HUES6 (cell line): ENCODE measurements at regions not wholly inside any gene's neighbourhood (a gene's known extent, or its start where the extent isn't known, plus 50 kb on each side); places are given as distances from the start of the nearest gene placed in this dataset.

Experiments
- H3K27ac ChIP-seq: 2 replicates; pipeline ENCODE4 v1.7.0; 2013; ENCODE audit warnings: low read depth, mild to moderate bottlenecking, low read length, inconsistent platforms
- H3K27me3 ChIP-seq: 2 replicates; pipeline ENCODE4 v1.6.1; 2013; ENCODE audit warnings: low read length; ENCODE audit not compliant: control insufficient read depth, insufficient read depth
- H3K36me3 ChIP-seq: 2 replicates; pipeline ENCODE4 v1.6.1; 2013; ENCODE audit warnings: low read length; ENCODE audit not compliant: control insufficient read depth, insufficient read depth
- H3K4me1 ChIP-seq: 2 replicates; pipeline ENCODE4 v1.6.1; 2013; ENCODE audit warnings: low read length; ENCODE audit not compliant: control insufficient read depth, insufficient read depth
- H3K4me3 ChIP-seq: 2 replicates; pipeline ENCODE4 v1.5.1; 2013; ENCODE audit warnings: low read depth, low read length
- H3K9ac ChIP-seq: one replicate; pipeline ENCODE4 v1.6.1; 2013; ENCODE audit warnings: mild to moderate bottlenecking, low read length
- H3K9me3 ChIP-seq: 2 replicates; pipeline ENCODE4 v1.6.1; 2013; ENCODE audit warnings: low read depth, low read length; ENCODE audit not compliant: control insufficient read depth, insufficient read depth

DNA sequence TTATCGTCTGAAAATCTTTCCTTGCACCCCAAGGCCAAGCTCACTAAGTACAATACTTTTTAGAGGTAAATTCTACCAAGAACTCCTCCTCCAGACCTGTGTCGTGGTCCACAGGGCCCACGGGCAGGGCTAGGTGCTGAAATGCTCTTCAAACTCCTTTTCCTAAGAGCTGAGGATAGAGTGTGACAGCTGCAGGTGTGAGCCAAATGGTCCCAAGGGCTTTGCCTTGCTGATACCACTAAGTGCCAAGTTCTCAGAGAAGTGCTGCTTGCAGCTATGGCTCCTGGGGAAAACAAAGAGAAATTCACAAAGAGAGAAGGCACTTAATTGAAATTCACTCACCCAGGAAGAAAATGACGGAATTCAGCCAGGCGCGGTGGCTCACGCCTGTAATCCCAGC lies 868.9 kb upstream of the AUTS2 start:
- no peaks in the 10 kb centered on the region for H3K4me1 ChIP-seq

DNA sequence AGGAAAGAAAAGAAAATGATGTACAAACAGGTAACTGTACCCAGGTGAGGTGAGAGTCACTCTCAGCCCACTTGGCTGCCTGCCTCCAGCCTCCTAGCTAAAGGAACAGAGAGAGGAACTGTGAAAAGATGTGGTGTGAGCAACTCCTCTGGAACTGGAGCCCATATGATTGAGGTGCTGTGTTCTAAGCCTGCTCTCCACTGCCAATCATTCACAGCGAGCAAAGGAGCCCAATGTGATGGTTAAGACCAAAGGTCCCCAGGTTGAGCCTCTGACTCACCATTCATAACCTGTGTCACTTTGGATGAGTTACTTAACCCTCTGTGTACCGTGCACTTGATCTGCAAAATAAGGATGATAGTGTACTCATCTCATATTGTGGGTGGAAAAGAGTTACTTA lies 868.1 kb upstream of the AUTS2 start:
- no peaks in the 10 kb centered on the region for H3K4me1 ChIP-seq
- no peak overlapping the region for H3K27ac ChIP-seq
- no peaks in the 10 kb centered on the region for H3K36me3 ChIP-seq
- H3K9me3 ChIP-seq = no peaks in the 10 kb centered on the region
- H3K27me3 ChIP-seq = no peaks in the 10 kb centered on the region
- no peak overlapping the region for H3K9ac ChIP-seq
- H3K4me3 ChIP-seq = no peak overlapping the region

More for the DNA sequence above, 868.9 kb upstream of the AUTS2 start:
- Histone ChIP-seq H3K9ac (no peak overlapping the region), H3K9me3 (no peaks in the 10 kb centered on the region), H3K27ac (no peak overlapping the region), H3K36me3 (no peaks in the 10 kb centered on the region), H3K4me3 (no peak overlapping the region), H3K27me3 (no peaks in the 10 kb centered on the region)

DNA sequence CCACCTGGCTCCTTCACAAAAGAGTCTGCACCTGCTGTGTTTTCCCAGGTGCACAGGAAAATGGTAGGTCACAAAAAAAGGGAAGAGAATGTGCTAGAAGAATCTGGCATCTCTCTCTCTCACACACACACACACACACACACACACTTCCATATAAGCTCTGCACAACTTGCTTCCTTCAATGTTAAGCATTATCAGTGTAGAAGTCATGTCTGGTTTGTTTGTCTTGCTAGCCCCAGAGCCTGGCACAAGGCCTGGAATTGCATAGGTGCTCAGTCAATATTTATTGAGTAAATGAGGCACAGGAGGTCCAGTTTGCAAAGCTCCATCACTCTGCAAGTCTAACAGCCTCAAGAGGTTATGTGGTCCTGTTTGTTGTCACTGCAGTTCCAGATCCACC lies 867.3 kb upstream of the AUTS2 start:
- Histone ChIP-seq H3K27ac (no peak overlapping the region), H3K4me1 (no peaks in the 10 kb centered on the region), H3K9ac (no peak overlapping the region), H3K9me3 (peaks cover 4% of the 10 kb centered on the region; the same call in 1 of the 2 replicates), H3K4me3 (no peak overlapping the region), H3K36me3 (no peaks in the 10 kb centered on the region), H3K27me3 (no peaks in the 10 kb centered on the region)

DNA sequence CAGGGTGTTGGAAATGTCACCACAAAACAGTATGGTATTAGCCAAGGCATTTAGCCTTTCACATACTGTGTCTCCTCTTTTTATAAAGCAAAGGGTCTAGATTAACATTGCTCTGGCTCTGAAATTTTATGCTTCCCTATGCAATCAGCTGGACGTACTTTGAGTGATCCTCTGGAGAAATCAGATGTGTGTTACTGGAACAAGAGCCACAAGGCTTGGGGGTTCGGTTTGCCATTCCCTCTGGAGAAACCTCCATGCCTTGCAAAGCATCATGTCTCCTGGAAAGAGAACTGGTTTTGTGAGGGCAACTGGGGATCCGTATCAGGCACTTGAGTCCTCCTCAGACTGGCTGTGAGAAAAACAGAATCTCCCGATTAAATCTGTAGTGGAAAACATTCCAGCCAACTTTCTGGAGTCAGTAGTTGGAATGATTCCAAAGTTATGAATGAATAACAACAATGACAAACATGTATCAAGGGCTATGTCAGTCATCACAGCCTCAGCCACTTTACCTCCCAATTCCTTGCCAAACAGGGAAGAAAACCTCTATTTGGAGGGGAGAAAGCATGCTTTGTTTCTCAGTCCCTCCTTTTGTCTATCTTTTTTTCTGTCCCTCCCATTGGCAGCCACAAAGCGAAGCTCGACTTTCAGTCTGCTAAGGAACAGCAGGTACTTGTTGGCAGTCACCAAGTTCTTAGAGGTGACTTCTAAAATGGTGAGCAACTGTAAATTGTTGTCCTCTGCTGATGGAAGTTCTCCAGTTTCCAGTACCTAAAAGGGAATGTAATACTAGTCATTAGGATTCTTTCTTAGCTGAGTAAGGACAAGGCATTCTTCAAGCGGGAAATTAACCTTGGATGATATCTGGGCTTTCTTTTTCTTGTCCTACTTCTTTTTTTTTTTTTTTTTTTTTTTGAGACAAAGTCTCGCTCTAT lies 864.8 kb upstream of the AUTS2 start:
- H3K27ac ChIP-seq = no peak overlapping the region
- H3K27me3 ChIP-seq = no peaks in the 10 kb centered on the region
- H3K36me3 ChIP-seq = no peaks in the 10 kb centered on the region
- no peak overlapping the region for H3K4me3 ChIP-seq
- H3K4me1 ChIP-seq = no peaks in the 10 kb centered on the region
- peaks cover 4% of the 10 kb centered on the region; the same call in 1 of the 2 replicates for H3K9me3 ChIP-seq
- H3K9ac ChIP-seq = no peak overlapping the region

DNA sequence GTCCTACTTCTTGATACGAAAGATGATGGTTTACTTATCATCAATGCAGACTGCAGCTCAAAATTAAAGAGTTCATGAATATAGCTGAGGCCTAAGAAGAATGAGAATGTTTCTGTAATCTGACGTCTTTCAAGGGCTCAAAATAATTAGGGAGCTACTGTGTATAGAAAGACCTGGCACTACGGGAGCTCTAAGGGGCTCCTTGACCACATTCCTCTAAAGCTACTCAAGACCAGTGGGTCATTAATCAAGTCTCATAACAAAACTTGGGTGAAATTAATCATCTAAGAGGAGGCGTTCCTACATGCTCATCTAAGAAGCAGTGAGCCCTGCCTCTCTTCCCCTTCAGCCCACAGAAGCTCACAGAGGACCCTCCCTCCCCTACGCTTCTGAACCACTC lies 863.8 kb upstream of the AUTS2 start:
- Histone ChIP-seq H3K27ac (no peak overlapping the region), H3K4me3 (no peak overlapping the region), H3K9me3 (peaks cover 4% of the 10 kb centered on the region; the same call in 1 of the 2 replicates), H3K9ac (no peak overlapping the region), H3K4me1 (no peaks in the 10 kb centered on the region), H3K36me3 (no peaks in the 10 kb centered on the region), H3K27me3 (no peaks in the 10 kb centered on the region)

DNA sequence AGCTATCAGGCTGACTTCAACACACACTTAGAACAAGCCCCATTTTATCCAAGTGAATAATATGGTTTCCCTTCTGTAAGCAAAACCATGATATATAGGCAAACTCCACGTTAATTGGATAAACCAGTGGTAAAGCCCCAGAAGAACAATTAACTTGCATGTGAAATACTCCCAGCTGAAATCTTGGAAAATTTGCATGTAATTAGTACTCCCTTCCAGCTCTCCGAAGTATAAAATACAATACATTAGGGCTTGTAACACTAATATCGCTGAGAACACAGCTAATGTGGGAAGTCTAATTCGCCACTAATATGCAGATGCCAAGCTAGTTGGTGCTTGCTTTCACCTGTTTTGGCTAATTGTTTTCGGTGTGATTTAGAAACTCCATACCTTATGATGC lies 859.0 kb upstream of the AUTS2 start:
- H3K27me3 ChIP-seq = no peaks in the 10 kb centered on the region
- H3K4me1 ChIP-seq = peaks cover 4% of the 10 kb centered on the region; the same call in 1 of the 2 replicates
- H3K9me3 ChIP-seq = peaks cover 4% of the 10 kb centered on the region; the same call in 1 of the 2 replicates
- no peak overlapping the region for H3K4me3 ChIP-seq
- no peak overlapping the region for H3K27ac ChIP-seq
- H3K36me3 ChIP-seq = no peaks in the 10 kb centered on the region
- no peak overlapping the region for H3K9ac ChIP-seq

DNA sequence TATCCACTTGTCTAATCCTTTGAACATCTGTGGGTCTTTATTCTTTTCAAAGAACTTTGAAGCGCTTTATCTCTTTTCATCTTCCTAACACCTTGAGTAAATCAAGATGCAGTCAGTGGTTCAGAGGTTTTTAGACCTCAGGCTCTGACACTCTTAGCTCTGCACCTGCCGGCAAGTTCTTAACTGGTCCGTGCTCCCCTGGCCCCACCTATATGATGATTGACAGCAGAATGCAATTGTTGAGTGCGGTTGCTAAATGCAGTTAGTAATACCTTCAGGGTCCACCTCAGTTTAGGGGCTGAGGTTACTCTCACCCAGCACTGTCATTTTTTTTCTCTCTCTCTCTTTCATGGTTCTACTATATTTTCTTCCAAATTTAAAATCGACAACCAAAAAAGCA lies 854.2 kb upstream of the AUTS2 start:
- H3K9me3 ChIP-seq = no peaks in the 10 kb centered on the region
- H3K27me3 ChIP-seq = no peaks in the 10 kb centered on the region
- H3K4me3 ChIP-seq = no peak overlapping the region
- H3K4me1 ChIP-seq = peaks cover 4% of the 10 kb centered on the region; the same call in 1 of the 2 replicates
- no peak overlapping the region for H3K27ac ChIP-seq
- H3K36me3 ChIP-seq = no peaks in the 10 kb centered on the region
- no peak overlapping the region for H3K9ac ChIP-seq

DNA sequence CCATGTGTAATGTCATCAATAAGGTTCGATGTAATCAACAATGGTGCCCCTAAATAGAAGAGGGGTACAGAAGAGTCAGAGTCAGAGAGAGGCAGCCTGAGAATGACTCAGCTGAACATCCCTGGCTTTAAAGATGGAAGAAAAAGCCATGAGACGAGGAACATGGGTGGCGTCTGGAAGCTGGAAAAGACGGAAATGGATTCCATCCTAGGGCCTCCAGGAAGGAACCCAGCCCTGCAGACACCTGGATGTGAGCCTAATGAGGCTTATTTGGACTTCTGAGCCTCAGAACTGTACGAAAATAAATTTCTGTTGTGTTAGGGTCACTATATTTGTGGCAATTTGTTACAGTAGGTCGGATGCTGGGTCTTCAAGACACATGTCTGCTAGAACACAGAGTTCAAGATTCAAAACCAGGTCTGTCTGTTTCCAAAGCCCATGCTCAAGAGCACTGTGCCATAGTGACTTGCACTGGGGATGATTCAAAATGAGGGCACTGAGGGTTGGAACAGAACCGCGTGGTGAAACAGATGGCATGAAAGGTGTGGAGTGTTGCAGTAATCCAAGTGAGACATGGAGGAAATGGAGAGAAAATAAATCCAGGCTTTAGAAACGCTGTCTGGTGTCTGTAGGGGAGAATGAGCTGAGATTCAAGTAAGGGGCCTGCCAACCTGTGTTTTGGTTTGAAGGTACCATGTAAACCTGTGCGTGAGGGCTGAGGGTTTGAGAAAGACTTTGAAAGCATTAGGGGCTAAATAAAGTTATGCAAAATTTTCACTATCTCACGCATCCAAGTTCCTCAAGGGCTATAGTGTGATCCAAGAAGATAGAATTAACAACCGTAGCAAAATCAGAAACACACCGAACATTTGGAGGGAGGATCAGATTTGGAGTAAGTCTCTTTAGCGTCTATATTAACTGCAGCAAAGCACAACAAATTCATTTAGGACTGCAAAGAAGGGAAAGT lies 849.1 kb upstream of the AUTS2 start:
- H3K36me3 ChIP-seq = no peaks in the 10 kb centered on the region
- no peaks in the 10 kb centered on the region for H3K27me3 ChIP-seq
- H3K9me3 ChIP-seq = no peaks in the 10 kb centered on the region
- no peak overlapping the region for H3K27ac ChIP-seq
- no peaks in the 10 kb centered on the region for H3K4me1 ChIP-seq
- no peak overlapping the region for H3K4me3 ChIP-seq
- H3K9ac ChIP-seq = no peak overlapping the region

DNA sequence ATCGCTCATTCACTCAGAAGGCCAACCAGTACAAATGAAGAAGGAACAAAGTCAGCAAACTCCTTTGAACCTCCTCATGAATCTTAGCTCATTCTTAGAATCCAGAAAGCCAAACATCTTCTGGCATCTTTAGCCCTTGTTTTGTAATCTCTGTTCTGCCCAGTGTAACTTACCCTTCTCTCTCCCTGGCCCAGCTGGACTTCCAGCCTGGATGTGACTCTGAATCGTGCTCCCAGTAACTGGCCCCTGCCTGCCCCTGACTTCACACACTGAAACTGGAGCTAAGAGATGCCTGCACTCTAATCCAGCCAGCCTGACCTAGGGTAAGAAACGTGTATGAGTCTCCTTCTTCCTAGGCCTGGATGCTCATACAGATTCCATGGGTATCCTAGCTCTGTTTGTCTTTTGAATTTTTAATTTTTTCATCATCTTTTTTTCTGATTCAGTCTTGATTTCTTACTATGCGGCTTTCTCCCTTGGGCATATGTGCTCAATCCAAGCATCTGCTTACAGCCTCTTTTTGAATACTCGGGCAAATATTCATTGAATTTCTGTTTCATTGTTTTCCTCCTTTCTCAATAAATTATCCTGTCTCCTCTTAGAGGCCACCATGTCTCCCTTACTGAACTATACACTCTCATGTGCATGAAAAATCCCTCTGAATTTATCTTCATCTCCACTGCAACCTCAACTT lies 845.6 kb upstream of the AUTS2 start:
- H3K9me3 ChIP-seq = no peaks in the 10 kb centered on the region
- no peaks in the 10 kb centered on the region for H3K27me3 ChIP-seq
- H3K27ac ChIP-seq = no peak overlapping the region
- no peak overlapping the region for H3K4me3 ChIP-seq
- no peak overlapping the region for H3K9ac ChIP-seq
- no peaks in the 10 kb centered on the region for H3K4me1 ChIP-seq
- no peaks in the 10 kb centered on the region for H3K36me3 ChIP-seq

DNA sequence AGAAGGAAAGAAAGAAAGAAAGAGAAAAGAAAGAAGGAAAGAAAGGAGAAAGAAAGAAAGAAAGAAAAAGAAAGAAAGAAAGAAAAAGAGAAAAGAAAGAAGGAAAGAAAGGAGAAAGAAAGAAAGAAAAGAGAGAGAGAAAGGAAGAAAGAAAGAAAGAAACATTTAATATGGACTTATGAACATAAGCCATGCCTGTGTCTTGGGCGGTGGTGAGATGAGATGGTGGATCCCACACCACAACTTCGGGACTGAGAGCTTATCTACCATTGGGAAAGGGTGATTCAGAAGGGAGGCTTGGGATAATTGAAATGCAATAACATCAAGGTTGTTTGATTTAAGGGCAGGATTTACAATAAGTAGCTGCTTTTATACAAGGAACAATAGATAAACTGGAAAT lies 843.9 kb upstream of the AUTS2 start:
- Histone ChIP-seq H3K4me3 (no peak overlapping the region), H3K27ac (no peak overlapping the region), H3K27me3 (no peaks in the 10 kb centered on the region; the same call in 1 of the 2 replicates), H3K9me3 (no peaks in the 10 kb centered on the region), H3K36me3 (no peaks in the 10 kb centered on the region), H3K9ac (no peak overlapping the region), H3K4me1 (no peaks in the 10 kb centered on the region)
